CD4-positive, alpha-beta memory T cell (primary cell): ENCODE measurements at regions not wholly inside any gene's neighbourhood (a gene's known extent, or its start where the extent isn't known, plus 50 kb on each side); places are given as distances from the start of the nearest gene placed in this dataset.

ENCODE experiments used
- CTCF ChIA-PET: fragments of 350-600 bp; sonication (Branson Sonifier 250); formaldehyde crosslinking; loops from one replicate; lab custom pipeline; 2021; ENCODE audit warnings: inconsistent platforms; ENCODE audit not compliant: partially characterized antibody; lab: Charles Lee
- POLR2A ChIA-PET: fragments of 350-600 bp; sonication (Branson Sonifier 250); formaldehyde crosslinking; loops from one replicate; lab custom pipeline; 2021; ENCODE audit not compliant: partially characterized antibody; lab: Charles Lee
- DNase-seq, 5 donors: peaks; one replicate each; pipeline versions ENCODE4 v3.0.0 to v3.0.0-alpha.2; 2020 to 2022; ENCODE audit warnings: mixed read lengths in 1 of 5
- H3K27ac ChIP-seq: one replicate; pipeline ENCODE4 v1.7.0; 2013; ENCODE audit warnings: low read depth, low read length
- H3K27me3 ChIP-seq: 2 replicates; pipeline ENCODE4 v1.7.0; 2013; ENCODE audit warnings: mild to moderate bottlenecking, low read length, moderate library complexity; ENCODE audit not compliant: insufficient read depth
- H3K36me3 ChIP-seq: 2 replicates; pipeline ENCODE4 v1.7.0; 2013; ENCODE audit warnings: mild to moderate bottlenecking, low read length, moderate library complexity; ENCODE audit not compliant: insufficient read depth
- H3K4me1 ChIP-seq: 2 replicates; pipeline ENCODE4 v1.7.0; 2013; ENCODE audit warnings: mild to moderate bottlenecking, low read length, moderate library complexity; ENCODE audit not compliant: insufficient read depth
- H3K4me3 ChIP-seq, 2 donors: one replicate each; pipeline ENCODE4 v1.7.0; 2013; ENCODE audit warnings: low read length in 2 of 2, mild to moderate bottlenecking in 1 of 2
- H3K9me3 ChIP-seq, 2 donors: one replicate each; pipeline ENCODE4 v1.7.0; 2013; ENCODE audit warnings: low read length in 2 of 2, control low read depth in 1 of 2; ENCODE audit not compliant: control insufficient read depth in 1 of 2
- H3K27ac Mint-ChIP-seq, 7 donors: one replicate each; pipeline ENCODE4 v1.8.0; 2020 to 2021; ENCODE audit warnings: mixed read lengths in 7 of 7, mild to moderate bottlenecking in 6 of 7, inconsistent platforms in 3 of 7, moderate library complexity in 3 of 7
- H3K27me3 Mint-ChIP-seq, 2 donors: one replicate each; pipeline ENCODE4 v1.8.0; 2020 to 2021; ENCODE audit warnings: mixed read lengths in 2 of 2
- H3K36me3 Mint-ChIP-seq, 2 donors: one replicate each; pipeline ENCODE4 v1.8.0; 2020 to 2021; ENCODE audit warnings: mixed read lengths in 2 of 2, inconsistent platforms in 1 of 2, mild to moderate bottlenecking in 1 of 2
- H3K4me1 Mint-ChIP-seq, 4 donors: one replicate each; pipeline ENCODE4 v1.8.0; 2020 to 2021; ENCODE audit warnings: mixed read lengths in 4 of 4, mild to moderate bottlenecking in 1 of 4
- H3K4me3 Mint-ChIP-seq, 8 donors: one replicate each; pipeline ENCODE4 v1.8.0; 2020 to 2021; ENCODE audit warnings: mixed read lengths in 8 of 8, mild to moderate bottlenecking in 7 of 8, moderate library complexity in 6 of 8, inconsistent platforms in 3 of 8
- H3K9me3 Mint-ChIP-seq, 8 donors: one replicate each; pipeline ENCODE4 v1.8.0; 2020 to 2021; ENCODE audit warnings: mixed read lengths in 8 of 8, mild to moderate bottlenecking in 5 of 8, inconsistent platforms in 3 of 8, moderate library complexity in 1 of 8
- intact Hi-C: fragments of 100-400 bp; cut with micrococcal nuclease; formaldehyde crosslinking; loops from one replicate; pipeline ENCODE4 v1.15.1; 2023

DNA sequence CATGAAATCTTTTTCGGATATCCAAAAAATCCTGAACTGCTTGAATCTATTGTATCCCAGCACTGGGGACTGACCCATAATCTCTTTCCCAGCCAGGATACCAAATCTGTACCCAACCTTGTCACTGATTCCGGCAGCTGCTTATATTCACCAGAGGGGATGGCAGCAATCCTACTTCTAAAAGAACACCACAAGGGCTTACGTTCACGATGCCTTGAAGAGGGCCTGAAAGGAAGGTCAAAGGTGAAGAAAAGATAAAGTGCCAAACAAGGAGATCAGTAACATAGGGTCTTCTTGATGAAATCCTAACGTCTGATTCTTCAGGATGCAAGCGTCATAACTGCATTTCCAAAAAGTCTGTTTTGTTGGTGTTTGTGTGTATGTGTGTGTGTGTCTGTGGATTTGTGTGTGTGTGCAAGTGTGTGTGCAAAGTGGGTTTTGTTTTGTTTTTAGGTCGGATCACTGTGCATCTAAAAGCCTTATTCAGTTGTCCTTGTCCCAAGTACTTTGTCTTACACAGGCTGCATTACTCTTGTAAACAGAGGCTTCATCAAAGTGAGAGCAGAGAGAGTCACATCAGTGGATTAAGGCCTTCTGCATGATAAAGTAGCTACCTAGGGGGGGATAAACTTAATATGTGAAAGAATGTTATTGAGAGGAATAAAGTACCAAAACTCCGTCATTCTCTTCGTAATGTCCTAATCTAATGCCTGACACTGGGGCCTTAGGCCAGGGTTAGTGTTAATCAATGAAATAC, 179.3 kb downstream of the BARHL2 start:
- Mint-ChIP-seq H3K27ac (no peak overlapping the region), H3K4me1 (no peaks in the 10 kb centered on the region), H3K27me3 (peaks cover 0 to 7% of the 10 kb centered on the region in 2 donors), H3K9me3 (no peaks in the 10 kb centered on the region), H3K4me3 (no peak overlapping the region), H3K36me3 (no peaks in the 10 kb centered on the region)
- no peak overlapping the region for H3K4me3 ChIP-seq
- ChIA-PET CTCF (no interaction called here), POLR2A (no interaction called here)
- DNase-seq = no peak
- no peaks in the 10 kb centered on the region for H3K9me3 ChIP-seq
- H3K27me3 ChIP-seq = no peaks in the 10 kb centered on the region
- no peaks in the 10 kb centered on the region for H3K36me3 ChIP-seq
- no peaks in the 10 kb centered on the region for H3K4me1 ChIP-seq
- intact Hi-C loops = no loop called here
- no peak overlapping the region for H3K27ac ChIP-seq

DNA sequence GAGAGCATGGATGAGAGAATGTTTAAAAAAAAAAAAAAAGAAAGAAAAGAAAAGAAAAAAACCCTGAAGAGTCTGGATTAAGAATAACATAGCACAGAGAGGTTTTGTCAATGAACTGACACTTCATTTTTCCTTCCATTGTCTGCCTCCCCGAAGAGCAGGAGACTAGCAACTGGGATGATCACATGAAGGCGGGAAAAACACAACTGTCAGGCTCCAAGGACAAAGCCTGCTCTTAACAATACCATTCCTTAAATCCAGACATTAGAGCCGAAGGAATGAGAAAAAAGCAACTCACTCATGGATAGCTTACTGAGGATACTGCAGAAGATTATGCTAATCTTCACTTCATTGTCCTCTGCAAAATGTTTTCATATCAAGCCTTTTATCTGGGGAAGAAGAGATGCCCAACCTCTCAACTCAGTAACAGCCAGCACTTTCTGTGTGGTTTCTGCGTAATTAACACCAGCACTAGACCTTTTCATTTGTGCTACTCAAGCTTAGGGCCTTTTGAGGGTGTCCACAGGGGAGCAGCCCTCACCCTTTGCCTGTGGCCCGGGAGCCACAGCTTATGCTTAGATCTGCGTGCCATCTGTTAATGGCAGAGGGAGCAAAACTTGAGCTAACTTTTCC, 182.3 kb downstream of the BARHL2 start:
- Histone ChIP-seq H3K4me3 (no peak overlapping the region), H3K36me3 (no peaks in the 10 kb centered on the region), H3K27me3 (no peaks in the 10 kb centered on the region), H3K4me1 (no peaks in the 10 kb centered on the region), H3K9me3 (no peaks in the 10 kb centered on the region), H3K27ac (no peak overlapping the region)
- DNase-seq = no peak
- H3K4me3 Mint-ChIP-seq = no peak overlapping the region
- H3K4me1 Mint-ChIP-seq = no peaks in the 10 kb centered on the region
- intact Hi-C loops = no loop called here
- no peaks in the 10 kb centered on the region for H3K36me3 Mint-ChIP-seq
- ChIA-PET CTCF (no interaction called here), POLR2A (no interaction called here)
- peak overlapping the region in 1 of 7 donors; percentile 23 for H3K27ac Mint-ChIP-seq
- no peaks in the 10 kb centered on the region for H3K9me3 Mint-ChIP-seq
- peaks cover 0 to 10% of the 10 kb centered on the region in 2 donors for H3K27me3 Mint-ChIP-seq

GRCh38 chr1:90534116-90534515, 183.0 kb downstream of the BARHL2 start:
- H3K27me3 Mint-ChIP-seq = peaks cover 0 to 10% of the 10 kb centered on the region in 2 donors
- no peak overlapping the region for H3K27ac Mint-ChIP-seq
- H3K4me1 Mint-ChIP-seq = no peaks in the 10 kb centered on the region
- Histone ChIP-seq H3K4me3 (no peak overlapping the region), H3K27ac (no peak overlapping the region), H3K27me3 (no peaks in the 10 kb centered on the region), H3K9me3 (no peaks in the 10 kb centered on the region), H3K36me3 (no peaks in the 10 kb centered on the region), H3K4me1 (no peaks in the 10 kb centered on the region)
- intact Hi-C loops = no loop called here
- ChIA-PET POLR2A (no interaction called here), CTCF (no interaction called here)
- DNase-seq = no peak
- H3K9me3 Mint-ChIP-seq = no peaks in the 10 kb centered on the region
- no peaks in the 10 kb centered on the region for H3K36me3 Mint-ChIP-seq
- no peak overlapping the region for H3K4me3 Mint-ChIP-seq

DNA sequence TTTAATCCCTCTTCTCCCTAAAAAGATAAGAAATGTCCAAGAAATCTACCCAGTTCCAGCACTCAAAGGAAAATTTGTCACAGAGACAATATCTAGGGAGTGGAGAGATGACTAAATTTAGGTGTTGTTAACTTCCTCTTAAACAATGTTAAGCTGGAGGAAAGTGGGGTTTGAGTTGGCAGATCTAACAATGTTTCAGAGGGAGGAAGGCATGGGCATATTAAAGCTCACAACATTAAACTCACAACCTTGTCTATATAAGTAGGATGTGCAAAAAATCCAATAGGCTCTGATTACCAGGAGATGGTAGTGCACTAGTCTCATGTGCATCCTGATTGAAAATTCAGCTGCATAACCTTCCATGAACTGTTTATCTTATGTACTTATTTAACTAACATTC, 190.1 kb downstream of the BARHL2 start:
- POLR2A ChIA-PET = no interaction called here
- Histone ChIP-seq H3K4me3 (no peak overlapping the region), H3K4me1 (no peaks in the 10 kb centered on the region), H3K27me3 (no peaks in the 10 kb centered on the region), H3K9me3 (no peaks in the 10 kb centered on the region), H3K36me3 (no peaks in the 10 kb centered on the region), H3K27ac (no peak overlapping the region)
- intact Hi-C loops = no loop called here
- CTCF ChIA-PET = no interaction called here
- no peak for DNase-seq
- Mint-ChIP-seq H3K4me1 (peaks cover 0 to 1% (median 0%) of the 10 kb centered on the region in 4 donors), H3K27me3 (peaks cover 0 to 4% of the 10 kb centered on the region in 2 donors), H3K36me3 (no peaks in the 10 kb centered on the region), H3K9me3 (peaks cover 0 to 6% (median 3%) of the 10 kb centered on the region in 8 donors), H3K27ac (no peak overlapping the region), H3K4me3 (no peak overlapping the region)

DNA sequence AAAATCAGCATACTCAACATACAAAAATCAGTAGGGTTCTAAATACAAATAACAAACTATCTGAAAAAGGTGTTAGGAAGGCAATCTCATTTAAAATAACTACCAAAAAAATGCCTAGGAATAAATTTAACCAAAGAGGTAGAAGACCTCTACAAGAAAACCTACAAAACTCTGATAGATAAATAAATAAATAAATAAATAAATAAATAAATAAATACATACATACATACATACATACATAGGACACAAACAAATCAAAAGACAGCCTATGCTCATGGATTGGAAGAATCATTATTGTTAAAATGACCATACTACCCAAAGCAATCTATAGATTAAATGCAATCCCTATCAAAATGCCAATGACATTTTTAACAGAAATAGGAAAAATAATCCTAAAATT, 194.7 kb downstream of the BARHL2 start:
- Histone ChIP-seq H3K27ac (no peak overlapping the region), H3K4me1 (no peaks in the 10 kb centered on the region), H3K4me3 (no peak overlapping the region), H3K36me3 (no peaks in the 10 kb centered on the region), H3K9me3 (no peaks in the 10 kb centered on the region), H3K27me3 (no peaks in the 10 kb centered on the region)
- H3K4me1 Mint-ChIP-seq = peaks cover 0 to 1% (median 0%) of the 10 kb centered on the region in 4 donors
- CTCF ChIA-PET = no interaction called here
- no peak overlapping the region for H3K27ac Mint-ChIP-seq
- peaks cover 3 to 23% (median 13%) of the 10 kb centered on the region in 8 donors for H3K9me3 Mint-ChIP-seq
- peaks cover 0 to 1% of the 10 kb centered on the region in 2 donors for H3K27me3 Mint-ChIP-seq
- H3K4me3 Mint-ChIP-seq = no peak overlapping the region
- POLR2A ChIA-PET = no interaction called here
- H3K36me3 Mint-ChIP-seq = no peaks in the 10 kb centered on the region
- intact Hi-C loops = no loop called here
- no peak for DNase-seq

- H3K27ac Mint-ChIP-seq = no peak overlapping the region
- Histone ChIP-seq H3K27me3 (no peaks in the 10 kb centered on the region), H3K4me3 (no peak overlapping the region), H3K4me1 (no peaks in the 10 kb centered on the region), H3K27ac (no peak overlapping the region), H3K9me3 (no peaks in the 10 kb centered on the region), H3K36me3 (no peaks in the 10 kb centered on the region)
- H3K4me1 Mint-ChIP-seq = no peaks in the 10 kb centered on the region
- POLR2A ChIA-PET = no interaction called here
- H3K4me3 Mint-ChIP-seq = no peak overlapping the region
- CTCF ChIA-PET = no interaction called here
- peaks cover 2 to 11% (median 9%) of the 10 kb centered on the region in 8 donors for H3K9me3 Mint-ChIP-seq
- peaks cover 5 to 9% of the 10 kb centered on the region in 2 donors for H3K27me3 Mint-ChIP-seq
- no peak for DNase-seq
- intact Hi-C loops = no loop called here
- no peaks in the 10 kb centered on the region for H3K36me3 Mint-ChIP-seq
These were observed 203.1 kb downstream of the BARHL2 start for GRCh38 chr1:90513956-90514355.

DNA sequence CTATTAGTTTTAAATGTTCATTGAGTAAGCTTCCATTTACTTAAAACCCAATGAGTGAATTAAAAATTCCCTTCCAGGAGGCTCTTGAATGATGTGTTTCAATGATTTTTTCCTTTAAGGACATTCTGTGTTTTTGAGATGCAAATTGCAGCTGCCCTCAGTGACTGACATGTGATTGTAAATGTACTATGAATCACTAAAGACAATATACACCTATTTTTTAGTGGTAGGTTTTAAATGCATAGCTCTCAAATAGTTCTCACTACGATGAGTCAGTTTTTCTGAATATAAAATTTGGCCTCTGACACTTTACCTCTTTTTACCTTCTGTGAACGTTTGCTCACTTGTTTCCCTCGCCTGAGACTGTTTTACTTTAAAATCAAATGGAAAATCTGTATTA, 204.7 kb downstream of the BARHL2 start:
- Histone ChIP-seq H3K4me3 (no peak overlapping the region), H3K9me3 (no peaks in the 10 kb centered on the region), H3K36me3 (no peaks in the 10 kb centered on the region), H3K27ac (no peak overlapping the region), H3K27me3 (no peaks in the 10 kb centered on the region), H3K4me1 (no peaks in the 10 kb centered on the region)
- DNase-seq = no peak
- intact Hi-C loops = no loop called here
- no peak overlapping the region for H3K27ac Mint-ChIP-seq
- H3K4me3 Mint-ChIP-seq = no peak overlapping the region
- H3K9me3 Mint-ChIP-seq = peaks cover 0 to 7% (median 3%) of the 10 kb centered on the region in 8 donors
- H3K27me3 Mint-ChIP-seq = peaks cover 4 to 9% of the 10 kb centered on the region in 2 donors
- CTCF ChIA-PET = no interaction called here
- no peaks in the 10 kb centered on the region for H3K36me3 Mint-ChIP-seq
- POLR2A ChIA-PET = no interaction called here
- H3K4me1 Mint-ChIP-seq = no peaks in the 10 kb centered on the region
